ENCODE measurements at regions not wholly inside any gene's neighbourhood (a gene's known extent, or its start where the extent isn't known, plus 50 kb on each side); places are given as distances from the start of the nearest gene placed in this dataset.

- H3K4me1 ChIP-seq (ENCODE audit: control insufficient read depth in 1 of 2, insufficient read depth in 2 of 2, low read length in 2 of 2) = no peaks in the 10 kb centered on the region
- peaks cover 0 to 2% of the 10 kb centered on the region in 2 donors for H3K9me3 ChIP-seq (ENCODE audit: control insufficient read depth in 1 of 2, low read length in 2 of 2)
- H3K27me3 ChIP-seq (ENCODE audit: low read depth, low read length) = no peaks in the 10 kb centered on the region
- no peaks in the 10 kb centered on the region for H3K36me3 ChIP-seq (ENCODE audit: control insufficient read depth in 1 of 2, insufficient read depth in 2 of 2, low read length in 2 of 2)
- no peak overlapping the region for H3K27ac ChIP-seq (ENCODE audit: low read length)
- H3K4me3 ChIP-seq (ENCODE audit: low read depth in 1 of 2, low read length in 2 of 2) = no peak overlapping the region
Observed at GRCh38 chr7:131261476-131261994, 66.1 kb upstream of the MKLN1 start.

- Histone ChIP-seq H3K36me3 (ENCODE audit: control insufficient read depth in 1 of 2, insufficient read depth in 2 of 2, low read length in 2 of 2) (no peaks in the 10 kb centered on the region), H3K27me3 (ENCODE audit: low read depth, low read length) (no peaks in the 10 kb centered on the region), H3K27ac (ENCODE audit: low read length) (no peak overlapping the region), H3K4me3 (ENCODE audit: low read depth in 1 of 2, low read length in 2 of 2) (no peak overlapping the region), H3K4me1 (ENCODE audit: control insufficient read depth in 1 of 2, insufficient read depth in 2 of 2, low read length in 2 of 2) (no peaks in the 10 kb centered on the region), H3K9me3 (ENCODE audit: control insufficient read depth in 1 of 2, low read length in 2 of 2) (peaks cover 0 to 2% of the 10 kb centered on the region in 2 donors)
Observed at GRCh38 chr7:131265227-131265626, 62.4 kb upstream of the MKLN1 start.

- Histone ChIP-seq H3K27ac (ENCODE audit: low read length) (no peak overlapping the region), H3K27me3 (ENCODE audit: low read depth, low read length) (no peaks in the 10 kb centered on the region), H3K4me1 (ENCODE audit: control insufficient read depth in 1 of 2, insufficient read depth in 2 of 2, low read length in 2 of 2) (no peaks in the 10 kb centered on the region)
Observed at GRCh38 chr7:131267631-131268030, 60.0 kb upstream of the MKLN1 start.

GRCh38 chr7:131268906-131269305, 58.8 kb upstream of the MKLN1 start:
- Histone ChIP-seq H3K36me3 (ENCODE audit: control insufficient read depth in 1 of 2, insufficient read depth in 2 of 2, low read length in 2 of 2) (no peaks in the 10 kb centered on the region), H3K27me3 (ENCODE audit: low read depth, low read length) (no peaks in the 10 kb centered on the region), H3K4me3 (ENCODE audit: low read depth in 1 of 2, low read length in 2 of 2) (no peak overlapping the region), H3K27ac (ENCODE audit: low read length) (no peak overlapping the region), H3K9me3 (ENCODE audit: control insufficient read depth in 1 of 2, low read length in 2 of 2) (no peaks in the 10 kb centered on the region), H3K4me1 (ENCODE audit: control insufficient read depth in 1 of 2, insufficient read depth in 2 of 2, low read length in 2 of 2) (peaks cover 0 to 3% of the 10 kb centered on the region in 2 donors)

More at GRCh38 chr7:131267631-131268030, 60.0 kb upstream of the MKLN1 start:
- Histone ChIP-seq H3K36me3 (ENCODE audit: control insufficient read depth in 1 of 2, insufficient read depth in 2 of 2, low read length in 2 of 2) (no peaks in the 10 kb centered on the region), H3K4me3 (ENCODE audit: low read depth in 1 of 2, low read length in 2 of 2) (no peak overlapping the region), H3K9me3 (ENCODE audit: control insufficient read depth in 1 of 2, low read length in 2 of 2) (no peaks in the 10 kb centered on the region)

- H3K27me3 ChIP-seq (ENCODE audit: low read depth, low read length) = no peaks in the 10 kb centered on the region
- no peak overlapping the region for H3K4me3 ChIP-seq (ENCODE audit: low read depth in 1 of 2, low read length in 2 of 2)
- no peak overlapping the region for H3K27ac ChIP-seq (ENCODE audit: low read length)
- no peaks in the 10 kb centered on the region for H3K9me3 ChIP-seq (ENCODE audit: control insufficient read depth in 1 of 2, low read length in 2 of 2)
- peaks cover 0 to 3% of the 10 kb centered on the region in 2 donors for H3K4me1 ChIP-seq (ENCODE audit: control insufficient read depth in 1 of 2, insufficient read depth in 2 of 2, low read length in 2 of 2)
- no peaks in the 10 kb centered on the region for H3K36me3 ChIP-seq (ENCODE audit: control insufficient read depth in 1 of 2, insufficient read depth in 2 of 2, low read length in 2 of 2)
Observed at GRCh38 chr7:131272086-131272485, 55.6 kb upstream of the MKLN1 start.

GRCh38 chr7:131274986-131275385, 52.7 kb upstream of the MKLN1 start:
- Histone ChIP-seq H3K36me3 (ENCODE audit: control insufficient read depth in 1 of 2, insufficient read depth in 2 of 2, low read length in 2 of 2) (no peaks in the 10 kb centered on the region), H3K4me3 (ENCODE audit: low read depth in 1 of 2, low read length in 2 of 2) (no peak overlapping the region), H3K4me1 (ENCODE audit: control insufficient read depth in 1 of 2, insufficient read depth in 2 of 2, low read length in 2 of 2) (peaks cover 0 to 3% of the 10 kb centered on the region in 2 donors), H3K27me3 (ENCODE audit: low read depth, low read length) (no peaks in the 10 kb centered on the region), H3K27ac (ENCODE audit: low read length) (no peak overlapping the region), H3K9me3 (ENCODE audit: control insufficient read depth in 1 of 2, low read length in 2 of 2) (no peaks in the 10 kb centered on the region)

GRCh38 chr7:131276190-131276589, 51.5 kb upstream of the MKLN1 start:
- no peaks in the 10 kb centered on the region for H3K36me3 ChIP-seq (ENCODE audit: control insufficient read depth in 1 of 2, insufficient read depth in 2 of 2, low read length in 2 of 2)
- peaks cover 0 to 3% of the 10 kb centered on the region in 2 donors for H3K4me1 ChIP-seq (ENCODE audit: control insufficient read depth in 1 of 2, insufficient read depth in 2 of 2, low read length in 2 of 2)
- H3K27ac ChIP-seq (ENCODE audit: low read length) = no peak overlapping the region
- no peaks in the 10 kb centered on the region for H3K27me3 ChIP-seq (ENCODE audit: low read depth, low read length)
- no peak overlapping the region for H3K4me3 ChIP-seq (ENCODE audit: low read depth in 1 of 2, low read length in 2 of 2)
- no peaks in the 10 kb centered on the region for H3K9me3 ChIP-seq (ENCODE audit: control insufficient read depth in 1 of 2, low read length in 2 of 2)

- no peak overlapping the region for H3K4me3 ChIP-seq (ENCODE audit: low read depth in 1 of 2, low read length in 2 of 2)
- no peaks in the 10 kb centered on the region for H3K36me3 ChIP-seq (ENCODE audit: control insufficient read depth in 1 of 2, insufficient read depth in 2 of 2, low read length in 2 of 2)
- H3K27ac ChIP-seq (ENCODE audit: low read length) = no peak overlapping the region
- H3K9me3 ChIP-seq (ENCODE audit: control insufficient read depth in 1 of 2, low read length in 2 of 2) = no peaks in the 10 kb centered on the region
- peaks cover 0 to 3% of the 10 kb centered on the region in 2 donors for H3K4me1 ChIP-seq (ENCODE audit: control insufficient read depth in 1 of 2, insufficient read depth in 2 of 2, low read length in 2 of 2)
- no peaks in the 10 kb centered on the region for H3K27me3 ChIP-seq (ENCODE audit: low read depth, low read length)
Observed at GRCh38 chr7:131276748-131277147, 50.9 kb upstream of the MKLN1 start.
